Body of pancreas (tissue), 4 donors: ENCODE measurements at regions not wholly inside any gene's neighbourhood (a gene's known extent, or its start where the extent isn't known, plus 50 kb on each side); places are given as distances from the start of the nearest gene placed in this dataset.

Source experiments
- ATAC-seq: fragments of 150-250 bp; one replicate; pipeline ENCODE4 v1.9.1; 2016
- DNase-seq, 4 donors: peaks; one replicate each; pipeline ENCODE4 v3.0.0-alpha.2; 2019
- H3K27ac ChIP-seq, 4 donors: fragments of 200-600 bp; sonication (generic); 1 replicate in 3 of 4; 2 replicates in 1 of 4; pipeline versions ENCODE4 v1.5.1 to v1.6.1; 2016 to 2019; ENCODE audit warnings: mild to moderate bottlenecking in 1 of 4, mixed read lengths in 1 of 4, moderate library complexity in 1 of 4
- H3K27me3 ChIP-seq, 2 donors: fragments of 200-600 bp; sonication (generic); one replicate each; pipeline ENCODE4 v1.6.0; 2016; ENCODE audit warnings: mild to moderate bottlenecking in 1 of 2
- H3K36me3 ChIP-seq, 2 donors: fragments of 200-600 bp; sonication (generic); replicated peaks in 1 of 2; 2 replicates each; pipeline ENCODE4 v1.5.1; 2016; ENCODE audit warnings: low read depth in 2 of 2; ENCODE audit not compliant: insufficient read depth in 1 of 2
- H3K4me1 ChIP-seq: fragments of 200-600 bp; sonication (generic); one replicate; pipeline ENCODE4 v1.6.0; 2016
- H3K4me3 ChIP-seq, 2 donors: fragments of 200-600 bp; sonication (generic); 1 replicate in 1 of 2; 2 replicates in 1 of 2; pipeline ENCODE4 v1.5.1; 2016 to 2019
- H3K9me3 ChIP-seq, 3 donors: fragments of 200-600 bp; sonication (generic); 1 replicate in 2 of 3; 2 replicates in 1 of 3; pipeline ENCODE4 v1.5.1; 2016
- CTCF ChIP-seq, 7 experiments: fragments of 450-650 bp in 4 of 7; fragments of 200-600 bp in 3 of 7; sonication (generic) in 3 of 7; IDR thresholded peaks; one replicate each; pipeline ENCODE4 v1.5.1; 2016 to 2019; ENCODE audit warnings: antibody characterized with exemption in 7 of 7
- POLR2A ChIP-seq, 3 donors: fragments of 450-650 bp; IDR thresholded peaks; one replicate each; pipeline ENCODE4 v1.6.1; 2016; ENCODE audit warnings: antibody characterized with exemption in 3 of 3, mild to moderate bottlenecking in 2 of 3
- WGBS, 2 donors: methylation state at CpG; one replicate each; pipeline ENCODE4 v1.1.5; 2017; 5-methylcytosine and 5-hydroxymethylcytosine counted together
- intact Hi-C: fragments of 100-400 bp; cut with DNase I; formaldehyde crosslinking; loops from one replicate; pipeline ENCODE4 v1.15.1; 2023

DNA sequence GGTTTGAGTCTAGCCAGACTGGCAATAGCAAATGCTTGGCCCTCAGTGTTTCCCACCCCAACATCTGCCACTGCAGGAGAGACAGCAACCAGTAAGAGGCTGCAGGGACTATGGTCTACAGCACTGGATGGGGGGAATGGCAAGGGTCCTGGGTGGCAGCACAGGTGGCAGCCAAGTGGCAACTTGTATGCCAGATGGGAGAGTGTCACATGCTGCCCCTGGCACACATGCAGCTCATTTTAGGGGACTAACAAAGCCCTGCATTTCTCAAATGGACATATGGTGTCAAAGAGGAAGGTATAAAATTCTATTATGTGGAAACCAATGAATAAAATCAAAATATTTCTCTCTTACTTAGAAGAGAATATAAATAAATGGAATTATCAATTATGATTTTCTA lies 298.7 kb upstream of the MARCKS start:
- Histone ChIP-seq H3K27me3 (no peaks in the 10 kb centered on the region), H3K4me1 (no peaks in the 10 kb centered on the region), H3K27ac (no peak overlapping the region), H3K36me3 (no peaks in the 10 kb centered on the region), H3K9me3 (no peaks in the 10 kb centered on the region), H3K4me3 (no peak overlapping the region)
- no peak for DNase-seq
- TF ChIP-seq CTCF (IDR thresholded peaks at IDR 0.05) = no peak
- TF ChIP-seq POLR2A (IDR thresholded peaks at IDR 0.05) = no peak
- intact Hi-C loops = no loop called here
- no peak for ATAC-seq

DNA sequence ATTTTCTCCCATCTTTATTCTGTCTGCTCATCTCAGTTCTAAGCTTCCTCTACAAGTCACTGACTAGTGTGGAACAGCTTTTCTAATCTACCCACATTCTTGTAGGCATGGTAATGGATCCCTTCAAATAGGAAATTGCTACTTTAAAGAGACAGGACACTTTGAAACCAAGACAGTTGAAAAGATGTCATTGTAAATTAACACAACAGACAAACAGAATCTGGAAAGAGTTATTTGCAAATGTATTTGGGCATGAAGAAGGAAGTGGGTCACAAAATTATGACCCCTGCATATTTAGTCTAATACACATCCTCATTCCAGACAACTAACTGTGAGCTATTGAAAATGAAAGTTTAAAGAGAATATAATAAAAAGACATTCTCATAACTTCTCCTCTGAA lies 298.2 kb upstream of the MARCKS start:
- TF ChIP-seq CTCF (IDR thresholded peaks at IDR 0.05) (no peak), POLR2A (IDR thresholded peaks at IDR 0.05) (no peak)
- Histone ChIP-seq H3K4me1 (no peaks in the 10 kb centered on the region), H3K27ac (peak overlapping the region in 1 of 4 donors; percentile 22), H3K27me3 (no peaks in the 10 kb centered on the region), H3K36me3 (no peaks in the 10 kb centered on the region), H3K4me3 (no peak overlapping the region), H3K9me3 (no peaks in the 10 kb centered on the region)
- ATAC-seq (no peak), DNase-seq (no peak)
- intact Hi-C loops = no loop called here

GRCh38 chr6:113560376-113560775 lies 296.8 kb upstream of the MARCKS start:
- Histone ChIP-seq H3K9me3 (no peaks in the 10 kb centered on the region), H3K4me3 (no peak overlapping the region), H3K4me1 (peaks cover 4% of the 10 kb centered on the region), H3K27ac (no peak overlapping the region), H3K36me3 (no peaks in the 10 kb centered on the region), H3K27me3 (no peaks in the 10 kb centered on the region)
- DNase-seq (no peak), ATAC-seq (no peak)
- intact Hi-C loops = no loop called here
- WGBS, 2 donors = 95 to 100% methylated on average over 1 of the region's 1 CpG
- TF ChIP-seq CTCF (IDR thresholded peaks at IDR 0.05) = no peak
- TF ChIP-seq POLR2A (IDR thresholded peaks at IDR 0.05) = no peak

- DNase-seq (no peak), ATAC-seq (no peak)
- Histone ChIP-seq H3K4me1 (peaks cover 4% of the 10 kb centered on the region), H3K9me3 (no peaks in the 10 kb centered on the region), H3K27ac (no peak overlapping the region), H3K27me3 (no peaks in the 10 kb centered on the region), H3K4me3 (no peak overlapping the region), H3K36me3 (no peaks in the 10 kb centered on the region)
- intact Hi-C loops = no loop called here
- TF ChIP-seq CTCF (IDR thresholded peaks at IDR 0.05) = no peak
- no peak for TF ChIP-seq POLR2A (IDR thresholded peaks at IDR 0.05)
Observed at GRCh38 chr6:113560908-113561307, 296.2 kb upstream of the MARCKS start.

DNA sequence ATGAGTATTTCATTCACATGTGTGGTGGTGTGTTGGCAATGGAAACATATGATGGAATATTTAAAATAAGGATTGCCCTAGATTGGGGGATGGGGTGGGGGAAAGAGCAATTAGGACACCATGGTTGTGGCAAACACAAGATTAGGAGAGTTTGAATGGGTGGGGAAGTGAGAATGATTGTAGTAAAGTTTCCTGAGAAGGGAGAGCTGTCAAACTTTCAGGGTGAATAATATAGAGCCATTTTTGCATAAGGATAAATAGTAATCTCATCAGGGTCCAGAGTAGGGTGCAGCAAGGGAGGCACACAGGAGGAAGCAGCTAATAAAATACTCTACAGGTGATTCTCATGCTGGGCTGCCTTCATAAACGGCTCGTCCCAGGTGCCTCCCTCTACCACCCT lies 294.9 kb upstream of the MARCKS start:
- H3K27me3 ChIP-seq = no peaks in the 10 kb centered on the region
- no peaks in the 10 kb centered on the region for H3K36me3 ChIP-seq
- no peak for DNase-seq
- H3K9me3 ChIP-seq = no peaks in the 10 kb centered on the region
- H3K4me3 ChIP-seq = no peak overlapping the region
- 92% methylated on average over 2 of the region's 2 CpGs for WGBS, 2 donors
- TF ChIP-seq CTCF (IDR thresholded peaks at IDR 0.05) = no peak
- TF ChIP-seq POLR2A (IDR thresholded peaks at IDR 0.05) = no peak
- intact Hi-C loops = no loop called here
- H3K27ac ChIP-seq = no peak overlapping the region
- ATAC-seq = no peak
- peaks cover 4% of the 10 kb centered on the region for H3K4me1 ChIP-seq
